Stimulated activated CD4-positive, alpha-beta T cell treated with anti-CD3 and anti-CD28 coated beads, TNF-alpha, amount 100 ng/mL, for 4 hours (primary cell): ENCODE measurements at regions not wholly inside any gene's neighbourhood (a gene's known extent, or its start where the extent isn't known, plus 50 kb on each side); places are given as distances from the start of the nearest gene placed in this dataset.
A peak's percentile ranks its signal among the peaks of the same experiment; 100 is the strongest.

ENCODE experiments used
- DNase-seq, 3 experiments: peaks; one replicate each; pipeline ENCODE4 v3.0.0-alpha.2; 2020; ENCODE audit warnings: low read depth in 3 of 3

DNA sequence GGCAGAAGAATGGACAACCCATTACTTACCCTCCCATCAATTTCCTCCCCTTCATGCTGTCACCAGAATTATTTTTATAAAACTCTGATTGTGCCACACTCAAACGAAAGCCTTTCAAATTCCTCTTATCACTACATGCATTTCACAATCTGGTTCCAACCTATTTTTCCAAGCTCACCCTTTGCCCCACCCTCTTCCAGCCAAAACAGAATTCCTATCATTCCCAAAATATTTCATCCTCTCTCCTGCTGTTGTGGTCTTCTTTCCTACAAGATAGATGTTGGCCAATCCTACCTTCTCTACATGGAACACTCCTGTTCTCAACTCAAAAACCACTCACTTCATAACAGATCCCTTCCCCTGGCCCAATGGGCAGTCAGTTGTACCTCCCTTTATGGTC is 111.5 kb downstream of the ELAPOR2 start:
- DNase-seq = no peak

DNA sequence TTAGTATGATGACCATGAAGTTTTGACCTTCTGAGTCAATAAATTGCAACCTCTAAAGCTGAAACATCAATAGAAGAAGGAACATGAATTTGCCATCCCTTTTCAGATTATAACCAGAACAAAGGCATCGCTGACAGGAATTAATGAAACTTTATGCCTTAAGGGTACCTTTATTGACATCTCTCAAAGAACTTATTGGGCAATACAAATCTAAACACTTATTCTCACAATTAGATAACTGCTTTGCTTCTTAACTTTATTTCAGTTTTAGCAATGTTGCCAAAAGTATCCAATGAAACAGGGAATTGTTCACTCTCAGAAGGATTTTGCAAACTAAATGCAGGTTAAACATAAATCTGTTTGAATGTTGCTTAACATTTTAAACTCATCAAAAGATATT is 116.0 kb downstream of the ELAPOR2 start:
- DNase-seq = no peak

DNA sequence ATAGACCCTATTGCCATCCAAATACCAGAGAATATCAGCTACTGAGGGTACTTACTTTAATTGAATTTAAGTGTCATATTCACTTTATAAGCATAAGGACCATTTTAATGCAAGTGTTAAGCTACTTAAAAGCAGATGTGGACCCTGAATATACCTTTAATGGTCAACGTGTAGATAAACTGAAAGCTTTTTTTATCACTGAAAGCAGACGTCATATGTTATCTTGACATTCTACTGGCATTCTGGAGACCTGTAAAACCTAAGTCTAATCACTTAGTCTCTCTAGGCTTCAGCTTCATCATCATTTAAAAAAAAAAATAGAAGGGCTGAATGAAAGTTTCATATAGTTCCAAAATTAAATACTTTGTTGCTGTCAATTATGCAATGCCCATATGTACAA is 116.5 kb downstream of the ELAPOR2 start:
- no peak for DNase-seq

DNA sequence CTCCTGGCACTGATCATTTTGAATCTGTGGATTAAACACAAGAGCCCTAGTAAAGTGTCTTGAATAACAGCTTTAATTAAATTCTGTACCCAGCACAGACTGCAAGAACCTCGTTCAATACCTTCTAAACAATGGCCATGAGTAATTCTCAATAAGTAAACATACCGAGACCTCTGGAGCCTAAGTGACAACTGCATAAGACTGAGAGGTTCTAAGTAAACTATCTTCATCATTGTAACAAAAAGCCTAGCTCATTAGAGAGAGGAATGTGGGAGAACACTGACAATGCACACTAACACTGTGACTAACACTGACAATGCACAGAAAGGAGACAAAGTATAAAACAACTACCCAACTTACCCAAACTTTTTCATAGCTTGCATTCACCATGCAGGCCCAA is 117.4 kb downstream of the ELAPOR2 start:
- no peak for DNase-seq

- peak in 1 of 3 experiments; percentile 17 for DNase-seq
These were observed 120.1 kb downstream of the ELAPOR2 start for GRCh38 chr7:86939197-86939814.

DNA sequence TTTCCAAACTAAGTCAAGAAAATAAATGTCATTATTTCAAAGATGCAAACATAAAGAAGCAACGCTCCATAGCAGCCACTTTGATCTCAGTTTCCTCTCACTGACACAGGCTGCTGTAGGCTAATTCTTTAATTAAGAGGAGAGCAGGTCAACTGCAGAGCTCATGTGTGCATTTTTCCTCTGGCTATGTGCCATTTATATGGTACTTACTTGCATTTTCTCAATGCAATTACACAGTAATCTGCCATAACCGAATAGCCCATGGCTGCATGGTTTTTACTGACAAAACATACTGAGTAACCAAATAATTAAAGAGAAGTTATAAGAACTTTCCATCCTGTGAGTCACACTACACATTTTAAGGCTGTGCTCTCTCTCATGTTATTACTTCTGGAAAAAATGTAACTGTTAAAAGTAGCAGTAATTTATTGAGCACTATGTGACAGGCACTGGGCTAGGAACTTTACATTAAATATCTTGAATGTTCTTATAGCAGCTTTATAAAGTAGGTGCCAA is 122.0 kb downstream of the ELAPOR2 start:
- no peak for DNase-seq

DNA sequence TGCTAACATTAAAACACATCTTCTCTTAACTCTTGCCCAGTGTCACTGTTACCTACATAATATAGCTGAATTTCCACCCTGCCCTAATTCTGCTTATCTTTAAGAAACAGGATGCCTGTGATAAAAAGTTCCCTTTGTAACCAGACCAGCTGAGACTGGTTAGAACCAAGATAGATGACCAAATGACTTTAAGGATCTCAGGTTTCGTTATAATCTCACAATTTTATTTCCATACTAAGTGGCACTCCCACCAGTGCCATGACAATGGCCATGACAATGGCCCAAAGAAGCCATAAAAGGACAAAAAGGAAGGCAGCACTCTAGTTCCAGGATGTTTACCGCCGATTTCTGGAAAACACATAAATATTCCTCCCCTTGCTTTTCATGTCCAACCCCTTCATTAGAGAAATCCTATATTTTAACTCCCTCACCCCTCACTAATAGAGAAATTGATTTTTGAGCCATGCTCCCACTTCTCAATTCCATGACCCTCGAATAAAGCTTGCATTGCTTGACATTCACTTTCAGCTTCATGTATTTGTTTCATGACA is 126.1 kb downstream of the ELAPOR2 start:
- no peak for DNase-seq

DNA sequence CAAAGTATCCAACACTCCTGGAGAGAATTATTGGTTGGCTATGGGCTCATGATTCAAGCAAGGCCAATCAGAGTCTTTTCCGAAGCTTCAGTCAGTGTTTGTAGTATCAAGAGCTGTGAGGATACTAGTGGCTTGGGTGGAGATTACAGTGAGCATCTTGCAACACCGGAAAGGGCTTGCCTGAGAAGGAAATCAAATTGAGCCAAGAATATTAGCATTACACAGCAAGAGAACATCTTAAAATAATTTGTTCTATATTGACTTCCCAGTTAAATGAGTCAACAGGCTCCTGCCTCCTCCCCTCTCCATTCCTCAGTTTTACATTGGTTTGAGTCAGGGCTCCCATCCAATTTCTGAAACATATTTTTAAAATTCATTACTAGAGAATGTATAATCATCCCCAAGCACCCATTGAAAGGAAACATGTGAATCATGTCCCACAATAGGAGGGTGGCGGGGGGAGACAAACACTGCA is 127.4 kb downstream of the ELAPOR2 start:
- no peak for DNase-seq

DNA sequence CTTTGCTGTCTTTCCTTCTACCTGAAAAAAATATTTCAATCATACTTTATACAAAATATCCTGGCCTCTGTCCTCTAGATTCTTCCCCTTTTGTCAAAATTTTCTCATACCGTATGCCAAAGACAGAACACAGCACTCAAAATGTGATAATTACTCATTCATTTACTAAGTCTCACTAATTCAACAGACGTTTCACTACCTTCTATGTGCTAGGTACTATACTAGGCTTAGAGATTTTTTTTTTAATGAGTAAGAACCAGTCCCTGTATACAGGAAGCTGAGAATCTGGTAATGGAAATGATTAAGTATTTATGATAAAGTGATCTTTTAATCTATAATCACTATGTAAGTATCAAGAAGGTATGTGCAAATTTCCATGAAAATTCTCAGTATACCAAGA is 128.0 kb downstream of the ELAPOR2 start:
- DNase-seq = no peak

- no peak for DNase-seq
These were observed 128.7 kb downstream of the ELAPOR2 start for GRCh38 chr7:86930554-86931307.

- DNase-seq = no peak
These were observed 130.0 kb downstream of the ELAPOR2 start for GRCh38 chr7:86929293-86930109.

GRCh38 chr7:86928308-86928707 is 131.1 kb downstream of the ELAPOR2 start:
- DNase-seq = no peak

DNA sequence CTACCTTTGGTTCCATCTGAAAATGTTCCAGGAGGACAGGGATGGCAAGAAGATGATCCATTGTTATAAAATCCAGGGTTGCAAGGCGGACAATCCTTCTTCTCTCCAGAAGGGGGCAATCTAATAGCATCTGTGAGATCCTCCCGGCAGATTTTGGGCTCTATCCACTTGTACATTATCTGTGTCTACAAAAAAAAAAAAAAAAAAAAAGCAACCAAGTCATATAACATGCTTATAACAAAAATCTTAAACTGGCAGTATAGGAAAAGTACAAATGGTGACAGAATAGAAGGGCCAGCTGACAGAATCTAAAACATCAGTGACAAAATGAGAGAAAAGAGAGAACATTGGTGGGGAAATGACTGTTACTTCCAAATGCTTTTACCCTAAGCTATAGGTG is 132.7 kb downstream of the ELAPOR2 start:
- DNase-seq = peak in 1 of 3 experiments; percentile 12

DNA sequence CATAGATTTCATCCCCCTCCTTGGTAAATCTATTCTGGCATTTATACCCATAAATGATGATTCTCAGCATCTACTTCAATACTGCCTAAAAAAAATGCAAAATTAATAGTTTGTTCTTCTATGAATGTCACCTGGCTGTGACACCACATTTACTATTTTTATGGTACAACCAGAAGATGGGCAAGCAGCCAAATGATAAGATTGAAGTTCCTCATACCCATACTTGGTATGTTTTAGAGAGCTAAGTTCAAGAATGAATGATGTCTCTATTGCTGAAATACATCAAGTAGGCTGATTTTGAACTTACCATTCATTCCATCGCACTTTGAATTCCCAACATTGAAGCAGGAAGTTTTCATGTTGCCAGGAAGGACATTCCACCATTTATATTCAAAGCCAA is 134.2 kb downstream of the ELAPOR2 start:
- DNase-seq = no peak

GRCh38 chr7:86923527-86923926 is 135.9 kb downstream of the ELAPOR2 start:
- no peak for DNase-seq

GRCh38 chr7:86920154-86920553 is 139.3 kb downstream of the ELAPOR2 start:
- DNase-seq = no peak

GRCh38 chr7:86918245-86918644 is 141.2 kb downstream of the ELAPOR2 start:
- no peak for DNase-seq

GRCh38 chr7:86916277-86916825 is 143.1 kb downstream of the ELAPOR2 start:
- no peak for DNase-seq

DNA sequence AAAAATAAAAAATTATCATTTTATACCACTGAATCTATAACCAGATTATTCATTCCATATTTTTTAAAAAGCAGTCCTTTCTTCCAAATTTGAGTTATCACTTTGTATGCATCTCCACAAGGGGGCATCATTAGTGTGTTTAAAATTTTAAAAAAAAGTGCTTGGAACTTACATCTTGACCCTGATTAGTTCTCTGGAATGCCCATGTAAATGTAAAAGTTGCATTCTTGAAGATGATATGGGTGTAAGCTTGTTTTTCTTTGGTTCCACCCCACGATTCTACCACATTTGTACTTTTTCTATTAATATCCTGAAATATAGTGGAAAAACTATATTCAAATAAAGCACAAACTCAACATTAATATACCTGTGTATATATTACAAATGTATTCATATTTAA is 144.9 kb downstream of the ELAPOR2 start:
- no peak for DNase-seq
